Astrocyte (in vitro differentiated cells and primary cell): ENCODE measurements at regions not wholly inside any gene's neighbourhood (a gene's known extent, or its start where the extent isn't known, plus 50 kb on each side); places are given as distances from the start of the nearest gene placed in this dataset.

Experiments used
- EZH2 ChIP-seq: IDR thresholded peaks from 2 replicates; pipeline ENCODE4 v1.6.1; 2012; ENCODE audit warnings: mild to moderate bottlenecking, low read length, inconsistent platforms; ENCODE audit not compliant: insufficient read depth
- TF ChIP-seq, protein P1 (sequence below): IDR thresholded peaks from 2 replicates; pipeline ENCODE4 v1.5.1; 2011; ENCODE audit warnings: low read depth, mild to moderate bottlenecking, inconsistent platforms, low read length, moderate library complexity; ENCODE audit not compliant: insufficient read depth

GRCh38 chr16:8292271-8292670 lies 298.0 kb downstream of the TMEM114 start:
- TF ChIP-seq, protein P1, sequence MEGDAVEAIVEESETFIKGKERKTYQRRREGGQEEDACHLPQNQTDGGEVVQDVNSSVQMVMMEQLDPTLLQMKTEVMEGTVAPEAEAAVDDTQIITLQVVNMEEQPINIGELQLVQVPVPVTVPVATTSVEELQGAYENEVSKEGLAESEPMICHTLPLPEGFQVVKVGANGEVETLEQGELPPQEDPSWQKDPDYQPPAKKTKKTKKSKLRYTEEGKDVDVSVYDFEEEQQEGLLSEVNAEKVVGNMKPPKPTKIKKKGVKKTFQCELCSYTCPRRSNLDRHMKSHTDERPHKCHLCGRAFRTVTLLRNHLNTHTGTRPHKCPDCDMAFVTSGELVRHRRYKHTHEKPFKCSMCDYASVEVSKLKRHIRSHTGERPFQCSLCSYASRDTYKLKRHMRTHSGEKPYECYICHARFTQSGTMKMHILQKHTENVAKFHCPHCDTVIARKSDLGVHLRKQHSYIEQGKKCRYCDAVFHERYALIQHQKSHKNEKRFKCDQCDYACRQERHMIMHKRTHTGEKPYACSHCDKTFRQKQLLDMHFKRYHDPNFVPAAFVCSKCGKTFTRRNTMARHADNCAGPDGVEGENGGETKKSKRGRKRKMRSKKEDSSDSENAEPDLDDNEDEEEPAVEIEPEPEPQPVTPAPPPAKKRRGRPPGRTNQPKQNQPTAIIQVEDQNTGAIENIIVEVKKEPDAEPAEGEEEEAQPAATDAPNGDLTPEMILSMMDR, result no peak
- TF ChIP-seq EZH2, result no peak
